Tibial nerve (tissue), 4 donors: ENCODE measurements at regions not wholly inside any gene's neighbourhood (a gene's known extent, or its start where the extent isn't known, plus 50 kb on each side); places are given as distances from the start of the nearest gene placed in this dataset.

ENCODE experiments used
- CTCF ChIP-seq, 5 experiments: fragments of 200-600 bp in 3 of 5; fragments of 450-650 bp in 2 of 5; sonication (generic) in 3 of 5; IDR thresholded peaks; one replicate each; pipeline ENCODE4 v1.5.1; 2016 to 2019; ENCODE audit warnings: antibody characterized with exemption in 5 of 5, mild to moderate bottlenecking in 3 of 5, moderate library complexity in 2 of 5
- EP300 ChIP-seq, 2 donors: sonication (generic); formaldehyde crosslinking; IDR thresholded peaks; one replicate each; pipeline ENCODE4 v1.6.1; 2017; ENCODE audit warnings: antibody characterized with exemption in 2 of 2, mild to moderate bottlenecking in 1 of 2
- POLR2A ChIP-seq, 2 donors: fragments of 450-650 bp; IDR thresholded peaks; one replicate each; pipeline ENCODE4 v1.6.1; 2017; ENCODE audit warnings: antibody characterized with exemption in 2 of 2, mild to moderate bottlenecking in 2 of 2, moderate library complexity in 2 of 2

- TF ChIP-seq CTCF (IDR thresholded peaks at IDR 0.05) (no peak), POLR2A (IDR thresholded peaks at IDR 0.05) (no peak), EP300 (IDR thresholded peaks at IDR 0.05) (no peak)
Measured at GRCh38 chr6:40774932-40775331, 187.8 kb upstream of the LRFN2 start.
